Lower lobe of right lung (tissue), 2 donors: ENCODE measurements at regions not wholly inside any gene's neighbourhood (a gene's known extent, or its start where the extent isn't known, plus 50 kb on each side); places are given as distances from the start of the nearest gene placed in this dataset.

Experiments
- ATAC-seq, 2 donors: fragments of 200-7000 bp; cut with Tn5 transposase; one replicate each; pipeline ENCODE4 v1.9.1; 2020 to 2022; ENCODE audit warnings: mild to moderate bottlenecking in 2 of 2, moderate library complexity in 2 of 2
- DNase-seq: peaks from one replicate; pipeline ENCODE4 v3.0.0-alpha.2; 2020
- H3K27ac ChIP-seq: fragments of 200-600 bp; one replicate; pipeline ENCODE4 v1.8.0; 2022
- H3K27me3 ChIP-seq: fragments of 200-600 bp; one replicate; pipeline ENCODE4 v1.8.0; 2022; ENCODE audit warnings: low read depth
- H3K36me3 ChIP-seq: fragments of 200-600 bp; one replicate; pipeline ENCODE4 v1.8.0; 2022; ENCODE audit warnings: mild to moderate bottlenecking
- H3K4me1 ChIP-seq: fragments of 200-600 bp; one replicate; pipeline ENCODE4 v1.8.0; 2022
- H3K4me3 ChIP-seq: fragments of 200-600 bp; one replicate; pipeline ENCODE4 v1.8.0; 2022; ENCODE audit warnings: mild to moderate bottlenecking
- H3K9me3 ChIP-seq: fragments of 200-600 bp; one replicate; pipeline ENCODE4 v1.8.0; 2022
- CTCF ChIP-seq: fragments of 200-600 bp; IDR thresholded peaks from one replicate; pipeline ENCODE4 v1.8.0; 2022; ENCODE audit warnings: antibody characterized with exemption, mild to moderate bottlenecking
- intact Hi-C: fragments of 100-400 bp; cut with DNase I; formaldehyde crosslinking; loops from one replicate; pipeline ENCODE4 v1.11.0; 2022
- donor health status: DM: no; HTN: yes; CAD: no; lungs with severe emphysema.

- Histone ChIP-seq H3K27me3 (peaks cover 8% of the 10 kb centered on the region), H3K9me3 (no peaks in the 10 kb centered on the region), H3K4me1 (peaks cover 9% of the 10 kb centered on the region), H3K4me3 (no peak overlapping the region), H3K36me3 (no peaks in the 10 kb centered on the region), H3K27ac (no peak overlapping the region)
- DNase-seq (no peak), ATAC-seq (peak; percentile 30 to 55)
- no peak for TF ChIP-seq CTCF
- intact Hi-C loops, result no loop called here
Observed at GRCh38 chr6:169982461-169983386, 231.3 kb downstream of the ERMARD start.

- intact Hi-C loops, result no loop called here
- no peak for DNase-seq
- H3K27ac ChIP-seq, result no peak overlapping the region
- peaks cover 8% of the 10 kb centered on the region for H3K27me3 ChIP-seq
- no peak for TF ChIP-seq CTCF
- H3K9me3 ChIP-seq, result no peaks in the 10 kb centered on the region
- H3K36me3 ChIP-seq, result no peaks in the 10 kb centered on the region
- H3K4me1 ChIP-seq, result peaks cover 9% of the 10 kb centered on the region
- no peak overlapping the region for H3K4me3 ChIP-seq
- ATAC-seq, result no peak
Observed at GRCh38 chr6:169981969-169982368, 230.5 kb downstream of the ERMARD start.

DNA sequence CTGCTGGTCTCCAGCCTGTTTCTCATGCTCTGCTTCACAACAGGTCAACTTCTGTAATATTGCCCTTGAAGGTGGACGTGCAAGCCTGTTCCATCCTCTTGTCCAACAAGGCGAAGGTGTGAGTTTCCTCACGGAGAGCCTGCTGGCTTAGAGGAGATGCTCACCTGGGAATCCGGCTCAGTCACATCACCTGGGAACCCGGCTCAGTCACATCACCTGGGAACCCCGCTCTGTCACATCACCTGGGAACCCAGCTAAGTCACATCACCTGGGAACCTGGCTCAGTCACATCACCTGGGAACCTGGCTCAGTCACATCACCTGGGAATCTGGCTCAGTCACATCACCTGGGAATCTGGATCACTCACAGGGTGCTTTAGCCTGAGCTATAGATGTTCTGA, 230.1 kb downstream of the ERMARD start:
- intact Hi-C loops, result no loop called here

GRCh38 chr6:169980826-169981450, 229.5 kb downstream of the ERMARD start:
- Histone ChIP-seq H3K4me1 (peaks cover 15% of the 10 kb centered on the region), H3K4me3 (no peak overlapping the region), H3K27me3 (peaks cover 9% of the 10 kb centered on the region), H3K27ac (no peak overlapping the region), H3K36me3 (no peaks in the 10 kb centered on the region), H3K9me3 (no peaks in the 10 kb centered on the region)
- ATAC-seq (no peak), DNase-seq (peak; percentile 41)
- no peak for TF ChIP-seq CTCF
- intact Hi-C loops, result no loop called here

More for the DNA sequence above, 230.1 kb downstream of the ERMARD start:
- peaks cover 8% of the 10 kb centered on the region for H3K27me3 ChIP-seq
- peaks cover 9% of the 10 kb centered on the region for H3K4me1 ChIP-seq
- H3K36me3 ChIP-seq, result no peaks in the 10 kb centered on the region
- no peak overlapping the region for H3K4me3 ChIP-seq
- H3K27ac ChIP-seq, result no peak overlapping the region
- no peaks in the 10 kb centered on the region for H3K9me3 ChIP-seq
- no peak for ATAC-seq
- no peak for DNase-seq
- no peak for TF ChIP-seq CTCF

DNA sequence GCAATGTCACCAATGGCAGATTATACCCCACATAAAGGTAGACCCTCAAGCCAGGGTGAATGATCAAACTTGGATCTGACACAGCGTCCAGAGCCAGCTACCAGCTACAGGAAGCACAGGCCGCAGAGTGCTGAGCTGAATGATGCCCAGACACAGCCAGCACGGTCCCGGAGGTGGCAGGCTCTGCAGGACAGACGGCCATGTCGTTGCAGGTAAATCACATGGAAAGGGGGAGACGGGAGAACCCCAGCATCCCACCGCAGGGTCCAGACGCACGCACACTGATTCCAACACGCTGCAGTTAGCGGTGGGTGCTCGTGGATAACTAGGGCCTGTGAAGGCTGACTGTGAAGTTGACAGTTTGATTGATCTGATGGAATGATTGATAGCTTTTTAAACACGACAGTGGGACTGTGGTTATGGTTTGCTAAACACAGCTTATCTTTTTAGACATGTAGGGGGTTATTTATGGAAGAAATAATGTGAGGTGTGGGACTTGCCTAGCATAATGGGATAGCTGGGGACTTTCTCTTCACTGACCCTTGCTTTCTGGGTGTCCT, 228.5 kb downstream of the ERMARD start:
- Histone ChIP-seq H3K9me3 (no peaks in the 10 kb centered on the region), H3K27me3 (peaks cover 9% of the 10 kb centered on the region), H3K4me1 (peaks cover 17% of the 10 kb centered on the region), H3K27ac (no peak overlapping the region), H3K36me3 (no peaks in the 10 kb centered on the region), H3K4me3 (no peak overlapping the region)
- ATAC-seq (no peak), DNase-seq (no peak)
- TF ChIP-seq CTCF, result no peak
- intact Hi-C loops, result no loop called here
